Ishikawa (cell line): ENCODE measurements at regions not wholly inside any gene's neighbourhood (a gene's known extent, or its start where the extent isn't known, plus 50 kb on each side); places are given as distances from the start of the nearest gene placed in this dataset.

Experiments
- CEBPB ChIP-seq: IDR thresholded peaks from 2 replicates; pipeline ENCODE4 v1.6.1; 2012
- CREB1 ChIP-seq: IDR thresholded peaks from 2 replicates; pipeline ENCODE4 v1.6.1; 2012; ENCODE audit warnings: low read depth
- EGR1 ChIP-seq: IDR thresholded peaks from 2 replicates; pipeline ENCODE4 v1.6.1; 2012
- EP300 ChIP-seq: IDR thresholded peaks from 2 replicates; pipeline ENCODE4 v1.6.1; 2012; ENCODE audit warnings: borderline replicate concordance
- FOXM1 ChIP-seq: IDR thresholded peaks from 2 replicates; pipeline ENCODE4 v1.6.1; 2012; ENCODE audit warnings: low read depth, borderline replicate concordance
- MAX ChIP-seq: IDR thresholded peaks from 2 replicates; pipeline ENCODE4 v1.6.1; 2012
- NFIC ChIP-seq: IDR thresholded peaks from 2 replicates; pipeline ENCODE4 v1.6.1; 2012
- RAD21 ChIP-seq: IDR thresholded peaks from 2 replicates; pipeline ENCODE4 v1.6.1; 2012; ENCODE audit warnings: low read depth
- REST ChIP-seq: IDR thresholded peaks from 2 replicates; pipeline ENCODE4 v1.6.1; 2012; ENCODE audit warnings: low read depth, mild to moderate bottlenecking
- TAF1 ChIP-seq: IDR thresholded peaks from 2 replicates; pipeline ENCODE4 v1.6.1; 2012; ENCODE audit warnings: low read depth, mild to moderate bottlenecking
- TCF12 ChIP-seq: IDR thresholded peaks from 2 replicates; pipeline ENCODE4 v1.6.1; 2012; ENCODE audit warnings: low read depth
- TEAD4 ChIP-seq: IDR thresholded peaks from 2 replicates; pipeline ENCODE4 v1.6.1; 2012
- USF1 ChIP-seq: IDR thresholded peaks from 2 replicates; pipeline ENCODE4 v1.6.1; 2012
- YY1 ChIP-seq: IDR thresholded peaks from 2 replicates; pipeline ENCODE4 v1.6.1; 2012; ENCODE audit warnings: low read depth
- ZBTB7A ChIP-seq: IDR thresholded peaks from 2 replicates; pipeline ENCODE4 v1.6.1; 2012; ENCODE audit warnings: low read depth

GRCh38 chr10:130882906-130883305 is 428.6 kb downstream of the TCERG1L start:
- TF ChIP-seq CREB1 (no peak), CEBPB (no peak), MAX (no peak), TAF1 (no peak), NFIC (no peak), FOXM1 (no peak), ZBTB7A (no peak), RAD21 (no peak)

- TF ChIP-seq REST = no peak
- TF ChIP-seq USF1 = no peak
- no peak for TF ChIP-seq TEAD4
- no peak for TF ChIP-seq MAX
- no peak for TF ChIP-seq CREB1
- TF ChIP-seq ZBTB7A = no peak
- TF ChIP-seq TCF12 = no peak
- no peak for TF ChIP-seq RAD21
- TF ChIP-seq EP300 = no peak
- no peak for TF ChIP-seq FOXM1
- TF ChIP-seq EGR1 = no peak
- no peak for TF ChIP-seq CEBPB
- no peak for TF ChIP-seq TAF1
- TF ChIP-seq NFIC = no peak
- no peak for TF ChIP-seq YY1
Measured at GRCh38 chr10:130884456-130884855, 427.1 kb downstream of the TCERG1L start.

GRCh38 chr10:130885021-130885655 is 426.4 kb downstream of the TCERG1L start:
- TF ChIP-seq CREB1 (no peak), FOXM1 (no peak), TCF12 (no peak), TEAD4 (no peak), YY1 (no peak), CEBPB (no peak), USF1 (no peak), MAX (no peak), NFIC (no peak), ZBTB7A (no peak), EP300 (no peak), RAD21 (no peak), EGR1 (no peak), REST (no peak), TAF1 (no peak)

GRCh38 chr10:130887170-130887569 is 424.4 kb downstream of the TCERG1L start:
- TF ChIP-seq EP300 = no peak
- TF ChIP-seq USF1 = no peak
- TF ChIP-seq TAF1 = no peak
- TF ChIP-seq REST = no peak
- TF ChIP-seq MAX = no peak
- no peak for TF ChIP-seq NFIC
- TF ChIP-seq TCF12 = no peak
- TF ChIP-seq CEBPB = no peak
- TF ChIP-seq YY1 = no peak
- no peak for TF ChIP-seq ZBTB7A
- TF ChIP-seq EGR1 = no peak
- TF ChIP-seq FOXM1 = no peak
- TF ChIP-seq TEAD4 = no peak
- no peak for TF ChIP-seq CREB1
- no peak for TF ChIP-seq RAD21
